Activated T-cell treated with anti-CD3 and anti-CD28 coated beads, Interleukin-2, amount 50 U/mL, for 24 hours (primary cell): ENCODE measurements at regions not wholly inside any gene's neighbourhood (a gene's known extent, or its start where the extent isn't known, plus 50 kb on each side); places are given as distances from the start of the nearest gene placed in this dataset.
A peak's percentile ranks its signal among the peaks of the same experiment; 100 is the strongest.
"Not testable (repeated sequence)": the region's sequence is repeated elsewhere in the genome, so short reads cannot be mapped to it uniquely, and the experiment has no call there.

Experiments
- DNase-seq: peaks from one replicate; pipeline ENCODE4 v3.0.0-alpha.2; 2020
- H3K27ac Mint-ChIP-seq: 2 replicates; pipeline ENCODE4 v1.8.0; 2020; ENCODE audit warnings: mild to moderate bottlenecking, mixed read lengths
- H3K27me3 Mint-ChIP-seq: 2 replicates; pipeline ENCODE4 v1.8.0; 2020; ENCODE audit warnings: mixed read lengths
- H3K36me3 Mint-ChIP-seq: 2 replicates; pipeline ENCODE4 v1.8.0; 2020; ENCODE audit warnings: low read depth, mixed read lengths
- H3K4me1 Mint-ChIP-seq: 2 replicates; pipeline ENCODE4 v1.8.0; 2020; ENCODE audit warnings: low read depth, mixed read lengths
- H3K4me3 Mint-ChIP-seq: 2 replicates; pipeline ENCODE4 v1.8.0; 2020; ENCODE audit warnings: mild to moderate bottlenecking, moderate library complexity, mixed read lengths
- H3K9me3 Mint-ChIP-seq: 2 replicates; pipeline ENCODE4 v1.8.0; 2020; ENCODE audit warnings: mixed read lengths

DNA sequence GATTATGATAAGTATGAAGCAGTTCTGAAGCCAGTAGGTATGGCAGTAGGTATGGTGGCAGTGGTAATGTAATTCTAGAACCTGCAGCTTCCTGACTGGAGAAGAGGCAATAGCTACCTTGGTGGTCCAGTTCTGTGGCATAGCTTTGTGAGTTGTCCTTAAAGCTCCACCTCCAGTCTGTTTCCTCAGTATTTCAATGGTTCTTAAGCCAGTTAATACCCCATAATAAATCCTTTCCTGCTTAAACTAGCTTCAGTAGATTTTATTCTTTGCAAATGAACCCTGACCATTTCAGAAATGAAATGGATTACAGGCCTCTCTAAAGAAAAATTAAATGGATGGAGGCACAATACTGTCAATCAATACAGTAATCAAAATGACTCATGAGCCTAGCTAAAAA is 117.8 kb upstream of the KRAS start:
- Mint-ChIP-seq H3K27ac (no peak overlapping the region), H3K9me3 (no peaks in the 10 kb centered on the region), H3K36me3 (no peaks in the 10 kb centered on the region), H3K4me1 (peaks cover 40% of the 10 kb centered on the region), H3K27me3 (no peaks in the 10 kb centered on the region), H3K4me3 (no peak overlapping the region)
- no peak for DNase-seq

DNA sequence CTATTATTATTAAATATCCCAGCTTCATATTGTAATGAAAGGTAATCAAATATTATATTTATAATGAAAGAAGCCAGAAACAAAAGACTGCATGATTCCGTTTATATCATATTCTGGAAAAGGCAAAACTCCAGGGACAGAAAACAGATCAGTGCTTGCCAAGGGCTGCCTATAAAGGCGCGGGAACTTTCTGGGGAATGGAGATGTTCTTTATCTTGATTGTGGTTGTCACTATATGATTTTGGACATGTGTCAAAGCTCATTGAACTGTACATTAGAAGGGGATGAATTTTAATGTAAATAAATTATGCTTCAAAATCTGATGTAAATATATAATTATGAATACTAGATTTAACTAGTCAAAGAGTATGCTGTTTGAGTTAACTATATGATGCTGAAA is 115.4 kb upstream of the KRAS start:
- Mint-ChIP-seq H3K4me1 (peaks cover 22% of the 10 kb centered on the region), H3K27ac (no peak overlapping the region), H3K4me3 (no peak overlapping the region), H3K36me3 (no peaks in the 10 kb centered on the region), H3K9me3 (no peaks in the 10 kb centered on the region), H3K27me3 (peaks cover 4% of the 10 kb centered on the region)
- DNase-seq, result no peak

- Mint-ChIP-seq H3K36me3 (no peaks in the 10 kb centered on the region), H3K9me3 (no peaks in the 10 kb centered on the region), H3K4me3 (peak overlapping the region; percentile 57), H3K27ac (peak overlapping the region; percentile 89), H3K4me1 (peaks cover 22% of the 10 kb centered on the region), H3K27me3 (peaks cover 4% of the 10 kb centered on the region)
- DNase-seq, result no peak
Observed at GRCh38 chr12:25365340-25365730, 114.6 kb upstream of the KRAS start.

- no peaks in the 10 kb centered on the region for H3K36me3 Mint-ChIP-seq
- peak overlapping the region; percentile 89 for H3K27ac Mint-ChIP-seq
- peaks cover 4% of the 10 kb centered on the region for H3K27me3 Mint-ChIP-seq
- DNase-seq, result no peak
- no peaks in the 10 kb centered on the region for H3K9me3 Mint-ChIP-seq
- H3K4me3 Mint-ChIP-seq, result peak overlapping the region; percentile 57
- H3K4me1 Mint-ChIP-seq, result peaks cover 22% of the 10 kb centered on the region
Observed at GRCh38 chr12:25364529-25365339, 114.0 kb upstream of the KRAS start.

- Mint-ChIP-seq H3K9me3 (no peaks in the 10 kb centered on the region), H3K4me3 (no peak overlapping the region), H3K4me1 (peaks cover 22% of the 10 kb centered on the region), H3K27ac (no peak overlapping the region), H3K27me3 (peaks cover 4% of the 10 kb centered on the region), H3K36me3 (no peaks in the 10 kb centered on the region)
- DNase-seq, result no peak
Observed at GRCh38 chr12:25362646-25363045, 111.9 kb upstream of the KRAS start.

DNA sequence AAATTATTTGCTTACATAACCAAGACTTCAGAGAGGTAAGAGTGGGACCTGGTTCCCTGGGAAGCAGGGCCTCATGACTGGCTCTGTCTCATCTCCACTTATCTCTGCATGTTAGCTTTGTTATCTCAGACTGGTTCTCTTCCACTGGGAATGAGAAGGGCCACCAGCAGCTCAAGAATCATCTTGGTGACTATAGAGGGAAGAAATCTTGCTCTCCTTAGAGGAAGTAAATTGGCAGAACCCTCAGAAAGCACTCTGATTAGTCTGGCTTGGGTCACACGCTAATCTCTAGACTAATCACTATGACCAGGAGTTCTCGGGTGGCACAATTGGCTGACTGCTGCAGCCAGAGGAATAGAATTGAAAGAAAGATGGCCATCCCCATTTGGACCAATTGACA is 110.8 kb upstream of the KRAS start:
- no peak overlapping the region for H3K27ac Mint-ChIP-seq
- H3K27me3 Mint-ChIP-seq, result peaks cover 4% of the 10 kb centered on the region

GRCh38 chr12:25357595-25357994 is 106.9 kb upstream of the KRAS start:
- no peaks in the 10 kb centered on the region for H3K4me1 Mint-ChIP-seq

More for the DNA sequence above, 110.8 kb upstream of the KRAS start:
- Mint-ChIP-seq H3K4me3 (no peak overlapping the region), H3K4me1 (peaks cover 22% of the 10 kb centered on the region), H3K9me3 (no peaks in the 10 kb centered on the region), H3K36me3 (no peaks in the 10 kb centered on the region)
- DNase-seq, result no peak

DNA sequence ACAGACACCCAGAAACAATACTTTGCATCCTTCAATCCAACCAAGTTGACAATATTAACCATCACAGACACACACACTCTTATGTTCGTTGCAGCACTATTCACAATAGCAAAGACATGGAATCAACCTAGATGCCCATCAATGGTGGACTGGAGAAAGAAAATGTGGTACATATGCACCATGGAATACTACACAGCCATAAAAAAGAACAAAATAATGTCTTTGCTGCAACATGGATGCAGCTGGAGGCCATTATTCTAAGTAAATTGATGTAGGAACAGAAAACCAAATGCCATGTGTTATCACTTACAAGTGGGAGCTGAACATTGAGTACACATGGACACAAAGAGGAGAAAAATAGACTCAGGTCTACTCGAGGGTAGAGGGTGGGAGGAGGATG is 102.2 kb upstream of the KRAS start:
- H3K27me3 Mint-ChIP-seq, H3K4me1 Mint-ChIP-seq, H3K27ac Mint-ChIP-seq, H3K36me3 Mint-ChIP-seq, H3K9me3 Mint-ChIP-seq, H3K4me3 Mint-ChIP-seq, DNase-seq: not testable (repeated sequence)

More at GRCh38 chr12:25357595-25357994, 106.9 kb upstream of the KRAS start:
- H3K4me3 Mint-ChIP-seq, result no peak overlapping the region
- H3K36me3 Mint-ChIP-seq, result no peaks in the 10 kb centered on the region
- no peak overlapping the region for H3K27ac Mint-ChIP-seq
- H3K9me3 Mint-ChIP-seq, result no peaks in the 10 kb centered on the region
- peaks cover 4% of the 10 kb centered on the region for H3K27me3 Mint-ChIP-seq
- no peak for DNase-seq

GRCh38 chr12:25352083-25352918 is 101.6 kb upstream of the KRAS start:
- DNase-seq, result no peak
- Mint-ChIP-seq H3K27ac (no peak overlapping the region), H3K9me3 (no peaks in the 10 kb centered on the region), H3K4me3 (no peak overlapping the region), H3K4me1 (peaks cover 10% of the 10 kb centered on the region), H3K27me3 (no peaks in the 10 kb centered on the region), H3K36me3 (no peaks in the 10 kb centered on the region)

GRCh38 chr12:25348593-25348895 is 97.8 kb upstream of the KRAS start:
- Mint-ChIP-seq H3K36me3 (no peaks in the 10 kb centered on the region), H3K4me3 (no peak overlapping the region), H3K27me3 (no peaks in the 10 kb centered on the region), H3K27ac (no peak overlapping the region), H3K9me3 (no peaks in the 10 kb centered on the region), H3K4me1 (peaks cover 10% of the 10 kb centered on the region)
- no peak for DNase-seq

- Mint-ChIP-seq H3K27me3 (no peaks in the 10 kb centered on the region), H3K9me3 (no peaks in the 10 kb centered on the region), H3K4me1 (peaks cover 10% of the 10 kb centered on the region), H3K27ac (no peak overlapping the region), H3K4me3 (no peak overlapping the region), H3K36me3 (no peaks in the 10 kb centered on the region)
- DNase-seq, result no peak
Observed at GRCh38 chr12:25347716-25348592, 97.2 kb upstream of the KRAS start.

GRCh38 chr12:25341877-25342276 is 91.1 kb upstream of the KRAS start:
- not testable (repeated sequence) for H3K27ac Mint-ChIP-seq, H3K9me3 Mint-ChIP-seq, H3K36me3 Mint-ChIP-seq, H3K27me3 Mint-ChIP-seq, H3K4me3 Mint-ChIP-seq, H3K4me1 Mint-ChIP-seq, DNase-seq

GRCh38 chr12:25337916-25338315 is 87.2 kb upstream of the KRAS start:
- Mint-ChIP-seq H3K36me3 (no peaks in the 10 kb centered on the region), H3K27ac (no peak overlapping the region), H3K4me3 (no peak overlapping the region), H3K27me3 (no peaks in the 10 kb centered on the region), H3K4me1 (peaks cover 19% of the 10 kb centered on the region), H3K9me3 (peaks cover 6% of the 10 kb centered on the region)
- DNase-seq, result no peak

DNA sequence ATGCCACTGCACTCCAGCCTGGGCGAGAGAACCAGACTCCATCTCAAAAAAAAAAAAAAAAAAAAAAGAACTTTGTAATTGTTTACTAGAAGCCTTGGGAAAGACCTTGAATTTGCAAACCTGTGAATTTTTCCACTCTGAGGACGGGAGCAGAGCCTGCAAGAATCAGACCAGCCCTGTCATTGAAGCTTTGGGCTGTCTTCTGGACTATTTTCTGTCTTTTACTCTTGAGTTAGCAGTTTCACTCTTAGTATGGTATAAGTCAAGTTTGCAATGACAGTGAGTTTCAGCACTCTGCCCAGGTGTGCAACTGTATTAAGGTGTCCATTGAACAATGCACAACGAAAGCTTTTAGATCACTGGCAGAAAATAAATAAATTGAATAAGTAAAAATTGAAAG is 81.4 kb upstream of the KRAS start:
- Mint-ChIP-seq H3K27ac (no peak overlapping the region), H3K4me3 (no peak overlapping the region), H3K9me3 (no peaks in the 10 kb centered on the region), H3K4me1 (peaks cover 33% of the 10 kb centered on the region), H3K27me3 (peaks cover 5% of the 10 kb centered on the region), H3K36me3 (no peaks in the 10 kb centered on the region)
- no peak for DNase-seq
